Ovary (tissue), 3 donors: ENCODE measurements at regions not wholly inside any gene's neighbourhood (a gene's known extent, or its start where the extent isn't known, plus 50 kb on each side); places are given as distances from the start of the nearest gene placed in this dataset.

Experiments used
- CTCF ChIP-seq, 3 donors: fragments of 450-650 bp in 2 of 3; fragments of 200-600 bp in 1 of 3; IDR thresholded peaks; one replicate each; pipeline versions ENCODE4 v1.5.1 to v1.8.0; 2016 to 2022; ENCODE audit warnings: antibody characterized with exemption in 3 of 3, mild to moderate bottlenecking in 1 of 3
- EP300 ChIP-seq: sonication (generic); formaldehyde crosslinking; IDR thresholded peaks from one replicate; pipeline ENCODE4 v1.6.1; 2017; ENCODE audit warnings: antibody characterized with exemption
- POLR2A ChIP-seq: fragments of 450-650 bp; IDR thresholded peaks from one replicate; pipeline ENCODE4 v1.6.1; 2017; ENCODE audit warnings: antibody characterized with exemption, mild to moderate bottlenecking, moderate library complexity
- donor health status: DM: no; HTN: no; CAD: no.

DNA sequence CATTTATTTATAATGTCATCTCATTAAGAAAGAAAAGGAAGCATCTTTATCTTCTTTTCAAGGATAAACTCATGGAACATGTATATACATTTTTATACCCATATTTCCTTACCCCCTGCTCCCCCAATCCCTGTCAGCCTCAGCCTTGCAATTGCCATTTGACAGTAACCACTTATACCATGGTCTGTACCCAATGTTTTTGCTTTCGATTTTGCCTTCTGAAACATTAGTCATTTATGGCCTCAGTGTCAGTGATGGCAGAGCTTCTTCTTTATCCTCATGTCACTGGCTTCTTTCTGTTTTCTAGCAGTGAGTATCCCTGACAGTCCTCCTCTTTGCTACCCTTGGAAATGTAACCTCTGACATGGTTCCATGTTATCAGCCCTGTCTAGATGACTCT is 228.4 kb downstream of the SPRY1 start:
- TF ChIP-seq POLR2A (no peak), CTCF (IDR thresholded peaks at IDR 0.05) (no peak), EP300 (no peak)
